NCI-H1694 treated with DMSO at 0.1 percent for 48 hours (cell line): ENCODE measurements at regions not wholly inside any gene's neighbourhood (a gene's known extent, or its start where the extent isn't known, plus 50 kb on each side); places are given as distances from the start of the nearest gene placed in this dataset.

Experiments
- DNase-seq: peaks from one replicate; lab custom pipeline; 2025; lab: John Stamatoyannopoulos, UW

DNA sequence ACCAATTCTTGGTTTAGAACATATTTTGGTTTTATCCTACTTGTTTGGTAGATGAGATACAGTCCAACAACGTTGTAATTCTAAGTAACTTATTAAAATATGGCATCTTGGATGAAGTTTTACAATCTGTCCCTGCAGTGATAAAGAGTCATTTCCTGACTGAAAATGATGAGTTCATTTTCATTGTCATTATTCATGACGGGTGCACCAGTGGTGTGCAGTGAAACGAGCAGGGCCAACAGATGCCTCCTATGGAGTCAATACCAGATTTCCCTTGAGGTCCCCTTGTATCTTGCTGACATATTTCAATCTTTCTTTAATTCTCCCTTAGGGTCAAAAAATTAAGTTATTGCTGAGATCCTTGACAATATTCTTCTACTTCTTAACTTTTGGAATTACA lies 438.5 kb downstream of the LRIG3 start:
- DNase-seq, result no peak

DNA sequence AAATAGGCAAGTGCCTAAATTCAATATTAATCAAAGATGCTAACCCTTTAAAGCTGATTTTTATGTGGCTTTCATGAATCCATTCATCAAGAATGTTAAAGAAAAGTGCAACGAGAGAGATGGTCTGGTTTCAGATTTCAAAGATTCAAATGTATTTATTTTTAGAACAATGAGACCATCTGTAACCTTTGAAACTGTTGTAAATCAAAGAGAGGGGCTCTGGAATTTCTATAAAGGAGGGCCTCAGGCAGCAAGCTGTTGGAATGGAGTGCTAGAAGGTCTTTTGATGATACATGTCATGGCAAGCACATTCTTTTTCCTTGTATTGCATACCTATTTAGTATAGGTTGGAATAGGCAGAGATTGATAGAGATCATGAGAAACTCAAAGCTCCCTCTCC lies 433.0 kb downstream of the LRIG3 start:
- DNase-seq, result no peak

DNA sequence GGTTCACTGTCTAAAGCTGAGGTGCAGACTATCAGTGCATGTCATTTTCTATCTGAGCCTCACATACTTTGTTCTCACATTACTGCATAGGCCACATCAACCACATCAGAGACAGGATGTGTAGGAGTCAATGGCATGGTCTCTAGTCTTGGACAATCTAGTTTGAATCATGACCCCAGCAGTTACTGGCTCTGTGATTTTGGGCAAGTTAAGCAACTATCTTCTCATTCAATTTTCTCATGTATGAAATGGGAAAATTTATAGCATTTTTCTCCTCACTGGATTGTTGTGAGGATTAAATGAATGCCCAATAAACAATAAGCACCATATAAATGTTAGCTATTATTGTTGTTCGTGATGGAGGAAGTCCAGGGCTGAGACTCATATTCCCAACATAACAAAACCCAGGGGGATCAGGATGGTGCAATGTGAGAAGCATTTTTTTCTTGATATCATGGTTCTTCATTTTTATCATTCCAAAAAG lies 432.6 kb downstream of the LRIG3 start:
- DNase-seq, result no peak

DNA sequence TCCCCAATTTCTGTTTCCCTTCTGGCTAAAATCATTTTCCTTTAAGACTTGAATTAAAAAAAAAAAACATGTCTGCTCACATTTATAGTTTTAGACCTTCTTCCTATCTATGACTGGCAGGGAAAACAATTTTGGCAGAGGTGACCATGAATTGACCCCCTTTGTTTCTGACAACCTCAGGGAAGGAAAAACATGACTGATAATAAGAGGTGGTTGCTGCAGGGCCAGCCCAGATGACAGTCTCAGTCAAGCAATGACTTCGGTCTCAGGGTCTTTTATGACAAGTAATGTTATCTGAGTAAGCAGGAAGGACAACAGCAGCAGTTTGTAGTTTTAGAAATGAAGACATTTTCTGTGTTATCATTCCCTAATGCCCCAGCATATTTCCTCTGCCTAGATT lies 430.9 kb downstream of the LRIG3 start:
- no peak for DNase-seq

DNA sequence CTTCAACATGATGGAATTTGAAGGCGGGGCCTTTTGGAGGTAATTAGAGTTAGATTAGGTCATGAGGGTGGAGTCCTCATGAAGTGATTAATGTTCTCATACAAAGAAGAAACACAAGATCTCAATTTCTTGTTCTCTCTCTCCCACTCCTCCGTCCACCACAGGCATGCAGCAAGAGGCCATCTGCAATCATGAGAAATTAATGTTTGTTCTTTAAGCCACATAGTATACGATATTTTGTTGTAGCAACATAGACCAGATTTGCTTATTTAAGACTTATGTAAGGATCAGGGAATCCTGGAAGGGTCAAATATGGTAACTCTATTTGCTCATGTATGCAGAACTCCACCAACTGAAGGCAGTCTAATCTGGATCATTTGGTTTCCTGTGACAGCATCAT lies 429.0 kb downstream of the LRIG3 start:
- DNase-seq, result no peak

DNA sequence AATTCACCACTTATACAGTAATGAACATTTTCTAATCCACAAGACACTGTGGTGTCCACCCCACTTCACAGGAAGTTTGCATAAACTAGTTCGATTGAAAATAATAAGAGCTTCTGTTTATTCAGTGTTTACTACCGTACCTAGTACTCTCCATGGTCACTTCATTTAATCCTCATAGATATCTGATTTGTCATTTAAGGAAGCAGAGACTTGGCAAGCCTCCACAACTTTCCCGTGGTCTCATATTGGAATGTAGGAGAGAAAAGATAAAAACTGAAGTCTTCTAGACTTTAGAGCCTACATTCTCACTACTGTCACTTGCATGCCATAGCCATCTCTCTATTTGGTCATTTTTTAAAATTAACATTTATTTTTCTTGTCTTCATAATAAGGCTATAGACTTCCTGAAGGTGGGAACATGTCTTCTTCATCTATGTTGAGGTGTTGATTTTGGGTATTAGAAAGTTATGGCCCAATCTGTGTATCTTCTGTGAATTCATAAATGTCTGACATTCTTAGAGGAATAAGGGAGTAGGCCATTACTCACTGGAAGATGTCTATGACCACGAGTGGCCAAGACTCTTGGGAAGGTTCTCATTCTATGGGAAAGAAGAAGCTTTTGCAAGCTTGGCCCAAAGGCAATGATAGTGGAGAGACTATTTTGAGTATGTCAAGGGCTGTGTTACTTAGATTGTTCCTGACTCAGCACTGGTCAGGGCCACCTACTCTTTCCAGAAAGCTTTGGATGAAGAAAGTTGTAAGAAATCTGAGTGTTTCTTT lies 423.7 kb downstream of the LRIG3 start:
- no peak for DNase-seq

DNA sequence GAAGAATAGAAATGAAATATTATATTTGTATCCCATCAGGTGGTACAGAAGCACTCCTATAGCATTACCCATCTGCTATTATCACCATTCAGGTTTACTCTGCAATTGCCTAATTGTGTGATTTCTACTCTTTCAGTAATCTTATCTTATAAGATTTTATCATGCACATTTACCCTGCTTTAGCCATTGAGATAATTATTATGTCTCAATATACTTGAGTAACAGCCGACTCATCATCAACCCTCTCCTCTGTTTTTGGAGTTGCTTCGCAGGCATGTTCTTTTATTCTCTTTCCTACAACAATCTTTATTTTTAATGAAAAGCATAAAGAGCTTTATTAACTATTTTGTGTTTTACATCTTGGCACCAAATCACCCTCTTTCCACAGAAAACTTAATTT lies 419.9 kb downstream of the LRIG3 start:
- no peak for DNase-seq

DNA sequence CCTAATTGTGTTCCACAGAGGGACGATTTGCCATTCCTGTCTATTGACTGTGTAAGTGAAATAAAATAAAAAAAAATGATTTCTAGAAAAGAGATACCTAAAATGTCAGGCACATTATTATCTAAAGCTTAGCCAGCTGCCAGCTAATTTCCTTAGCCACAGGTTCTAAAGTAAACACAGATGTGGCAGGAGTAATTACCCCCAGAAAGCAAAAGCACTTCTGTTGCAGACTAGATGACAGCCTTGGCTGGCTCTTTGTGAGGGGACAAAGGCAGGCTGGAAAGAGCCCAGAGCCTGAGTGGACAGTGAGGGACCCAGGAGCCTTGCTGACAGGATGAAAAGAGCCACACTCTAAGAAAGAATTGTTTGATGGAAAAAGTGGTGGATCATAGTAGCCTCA lies 418.1 kb downstream of the LRIG3 start:
- DNase-seq, result peak; percentile 84

DNA sequence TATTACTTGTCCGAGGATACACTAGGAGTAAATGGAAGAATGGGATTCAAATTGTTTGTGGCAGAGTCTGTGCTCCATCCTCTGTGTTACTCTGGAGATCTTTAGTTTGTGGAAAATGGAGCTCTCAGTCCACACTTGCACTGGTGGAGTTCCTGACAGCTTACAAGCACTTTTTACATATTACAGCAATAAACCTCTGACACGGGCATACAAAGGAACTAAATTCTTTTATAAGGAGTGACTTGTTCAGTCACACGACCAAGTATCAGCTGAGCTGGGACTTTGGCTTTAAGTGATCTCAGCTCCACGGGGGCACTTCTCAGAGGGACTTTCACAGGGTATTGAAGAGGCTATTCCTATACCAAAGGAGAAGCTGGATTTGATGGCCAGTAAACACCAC lies 417.5 kb downstream of the LRIG3 start:
- no peak for DNase-seq

DNA sequence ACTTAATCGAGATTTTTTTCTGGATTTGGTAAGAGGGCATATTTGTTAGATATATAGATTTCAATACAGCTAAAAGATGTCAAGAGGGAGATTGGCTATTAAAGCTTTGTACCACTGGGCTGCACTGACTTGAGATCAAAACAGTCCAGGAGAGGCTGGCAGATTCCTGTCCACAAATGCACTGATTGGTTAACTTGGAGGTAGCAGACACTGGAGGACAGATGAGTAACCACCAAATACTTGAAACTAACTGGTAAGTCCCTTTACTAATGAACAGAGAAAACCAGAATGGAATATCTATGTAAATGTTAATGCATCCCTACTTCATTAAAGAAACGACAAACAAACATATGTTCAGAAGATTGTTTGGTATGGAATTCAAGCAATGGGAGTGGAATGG lies 416.6 kb downstream of the LRIG3 start:
- no peak for DNase-seq

DNA sequence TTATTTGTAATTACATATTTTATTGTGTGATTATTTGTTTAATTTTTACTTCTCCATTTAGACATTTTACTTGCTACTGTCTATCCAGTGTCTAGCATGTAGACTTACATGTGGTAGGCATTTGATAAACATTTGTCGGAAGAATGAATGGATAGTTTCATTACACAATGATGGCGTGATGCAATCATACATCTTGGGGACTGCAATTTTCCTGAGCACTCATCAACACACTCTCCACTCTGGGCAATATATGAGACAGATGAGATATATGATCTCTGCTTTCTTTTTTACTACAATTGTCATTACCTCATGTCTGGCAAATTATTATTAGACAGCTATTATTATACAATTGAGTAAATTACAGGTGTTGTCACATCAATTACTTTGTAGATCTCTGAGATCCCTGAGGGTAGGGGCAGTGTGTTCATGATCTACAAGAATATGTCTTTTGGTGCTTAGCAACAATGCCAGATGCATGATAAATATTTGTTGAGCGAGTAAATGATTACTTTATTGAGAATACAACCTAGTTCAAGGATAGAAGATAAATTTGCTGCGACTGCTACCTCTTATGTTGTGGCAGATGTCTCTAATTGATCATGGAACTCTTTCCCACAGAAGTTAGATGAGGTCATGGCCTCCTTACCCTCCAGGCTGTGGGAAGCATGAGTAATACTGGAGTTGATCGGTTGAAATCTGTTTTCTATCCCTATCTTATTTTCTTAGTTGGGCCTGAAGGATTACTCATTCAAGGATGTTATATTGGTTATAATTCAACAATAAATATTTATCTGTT lies 416.0 kb downstream of the LRIG3 start:
- DNase-seq, result peak; percentile 27

DNA sequence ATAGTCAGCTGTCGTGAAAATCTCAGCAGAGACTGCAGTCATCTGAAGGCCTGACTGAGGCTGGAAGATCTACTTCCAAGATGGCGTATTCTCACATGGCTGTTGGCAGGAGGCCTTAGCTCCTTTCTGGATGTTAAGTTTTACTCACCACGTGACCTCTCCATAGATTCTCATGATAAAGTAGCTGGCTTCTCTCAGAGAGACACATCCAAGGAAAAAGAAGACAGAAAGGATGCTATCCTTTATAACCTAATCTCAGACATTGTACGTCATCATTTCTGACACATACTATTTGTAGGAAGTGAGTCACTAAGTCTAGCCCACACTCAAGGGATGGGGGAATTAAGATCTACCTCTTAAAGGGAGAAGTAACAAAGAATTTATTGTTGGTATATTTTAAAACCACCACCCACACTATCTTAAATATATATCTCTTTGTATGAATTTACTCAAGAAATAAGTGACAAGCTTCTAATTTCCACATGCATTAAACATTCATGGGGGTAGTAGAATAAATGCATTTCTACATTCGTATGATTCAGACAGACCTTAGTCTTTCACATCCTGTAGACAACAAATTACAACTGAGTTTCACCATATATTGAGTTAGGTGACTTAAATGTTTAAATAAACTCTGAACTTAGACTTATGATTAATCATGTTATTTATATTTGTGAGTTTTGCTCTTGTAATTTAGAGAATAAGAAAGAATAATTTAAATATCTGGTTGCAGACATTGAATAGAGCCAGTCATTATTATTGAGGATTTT lies 411.0 kb downstream of the LRIG3 start:
- DNase-seq, result no peak

DNA sequence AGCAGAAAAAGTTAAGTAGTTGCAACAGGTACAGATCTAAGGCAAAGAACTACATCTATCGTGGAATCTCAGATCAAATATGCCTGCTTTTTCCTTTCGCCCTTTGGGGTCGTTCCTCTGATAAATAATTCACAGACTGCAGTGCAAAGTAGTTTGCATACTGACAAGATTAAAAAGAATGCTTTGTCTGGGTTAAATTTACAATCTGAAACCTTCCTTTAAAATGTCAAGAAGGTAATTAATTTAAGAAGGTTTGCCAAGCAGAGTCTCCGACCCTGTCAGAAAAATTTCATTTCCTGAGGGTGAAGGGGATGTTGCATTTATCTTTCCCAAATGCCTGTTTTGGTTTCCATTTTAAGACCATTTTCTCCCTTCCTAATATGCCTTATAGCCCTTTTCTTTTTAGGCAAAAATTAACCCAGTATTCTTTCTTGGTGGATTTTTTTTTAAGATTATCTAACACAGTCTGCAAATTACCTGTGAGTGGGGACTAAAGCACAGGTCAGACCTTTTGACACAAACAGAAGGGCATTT lies 406.9 kb downstream of the LRIG3 start:
- no peak for DNase-seq

DNA sequence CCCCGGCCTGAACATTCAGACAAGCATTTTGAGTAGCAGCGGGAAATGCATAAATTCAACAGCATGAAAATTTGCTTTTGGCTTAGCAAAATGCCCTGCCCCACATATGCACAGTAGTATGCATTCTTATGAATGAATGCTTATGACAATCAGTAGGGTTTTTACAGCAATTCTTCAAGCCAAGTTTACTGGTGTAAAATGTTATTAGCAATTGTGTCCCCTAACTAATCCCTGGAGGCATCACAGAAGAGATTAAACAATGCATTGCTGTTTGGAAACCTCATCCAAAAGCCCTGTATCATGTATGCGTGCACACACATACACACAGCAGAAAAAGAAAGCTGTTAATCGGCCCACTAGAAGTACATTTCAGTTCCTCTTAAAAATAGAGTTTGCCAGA lies 406.5 kb downstream of the LRIG3 start:
- DNase-seq, result no peak

DNA sequence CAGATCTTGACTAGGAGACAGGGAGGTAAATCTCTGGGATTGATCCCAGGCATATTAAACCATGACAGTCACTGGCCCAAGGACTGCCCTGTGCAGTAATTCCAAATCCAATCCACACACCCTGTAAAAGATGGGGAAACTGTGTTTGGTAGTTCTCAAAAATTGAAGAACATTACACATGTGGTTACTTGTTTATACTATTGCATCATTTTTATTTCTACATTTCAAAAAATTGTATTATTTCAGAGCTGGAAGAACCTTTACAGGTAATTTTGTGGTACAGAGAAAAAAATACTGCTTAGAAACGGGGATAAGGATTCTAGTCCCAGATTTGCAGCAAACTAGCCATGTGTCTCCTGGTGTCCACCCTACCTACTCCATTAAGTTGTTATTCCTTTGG lies 400.5 kb downstream of the LRIG3 start:
- no peak for DNase-seq

DNA sequence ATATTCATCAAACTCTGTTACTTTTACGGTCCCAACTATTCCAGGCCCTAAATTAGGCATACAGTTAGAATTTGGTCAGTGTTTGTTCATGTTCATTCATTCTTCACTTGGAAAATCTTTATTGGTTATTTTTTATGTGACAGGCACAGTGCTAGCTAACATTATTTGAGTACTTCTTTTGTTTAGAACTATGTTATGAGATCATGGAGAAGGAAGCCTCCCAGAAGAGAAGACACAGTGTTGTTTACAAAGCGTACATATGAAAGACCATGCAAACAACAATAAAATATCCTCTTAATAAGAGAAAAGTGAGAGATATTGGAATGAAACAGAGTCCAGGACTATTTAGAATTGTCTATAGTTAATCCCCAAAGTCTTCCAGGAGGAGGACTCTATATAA lies 399.2 kb downstream of the LRIG3 start:
- no peak for DNase-seq

DNA sequence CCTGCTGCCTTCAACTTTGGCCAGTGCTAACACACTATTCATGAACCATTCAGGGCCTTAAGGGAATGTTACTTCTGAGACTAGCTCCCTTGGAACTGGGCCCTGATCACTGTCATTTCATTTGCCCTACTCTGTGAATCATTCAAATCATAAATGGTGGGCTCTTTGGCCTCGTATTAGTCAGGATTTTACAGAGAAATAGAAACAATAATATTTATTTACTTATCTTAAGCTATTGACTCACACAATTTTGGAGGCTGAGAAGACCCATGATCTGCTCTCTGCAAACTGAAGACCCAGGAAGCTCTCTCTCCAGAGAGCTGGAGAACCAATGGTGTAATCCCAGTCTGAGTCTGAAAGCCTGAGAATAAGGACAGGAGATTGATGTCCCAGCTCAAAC lies 398.5 kb downstream of the LRIG3 start:
- no peak for DNase-seq

DNA sequence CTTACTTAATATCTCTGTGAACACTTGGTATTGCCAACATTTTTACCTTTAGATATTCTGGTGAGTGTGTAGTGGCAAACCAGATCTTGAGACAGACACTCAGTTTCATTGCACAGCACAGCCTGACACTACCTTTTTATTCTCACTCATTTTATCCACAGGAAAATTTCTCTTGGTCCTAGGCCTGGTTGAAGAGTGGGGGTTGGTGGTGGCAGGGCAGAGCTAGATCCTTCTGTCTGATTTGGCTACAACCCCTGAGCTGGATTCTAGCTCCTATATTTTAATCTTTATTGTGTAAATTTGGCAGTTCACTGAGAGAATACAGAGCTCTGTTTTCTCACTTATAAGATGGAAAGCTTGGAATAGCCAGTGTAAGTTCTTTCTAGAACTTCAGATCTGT lies 396.9 kb downstream of the LRIG3 start:
- no peak for DNase-seq

DNA sequence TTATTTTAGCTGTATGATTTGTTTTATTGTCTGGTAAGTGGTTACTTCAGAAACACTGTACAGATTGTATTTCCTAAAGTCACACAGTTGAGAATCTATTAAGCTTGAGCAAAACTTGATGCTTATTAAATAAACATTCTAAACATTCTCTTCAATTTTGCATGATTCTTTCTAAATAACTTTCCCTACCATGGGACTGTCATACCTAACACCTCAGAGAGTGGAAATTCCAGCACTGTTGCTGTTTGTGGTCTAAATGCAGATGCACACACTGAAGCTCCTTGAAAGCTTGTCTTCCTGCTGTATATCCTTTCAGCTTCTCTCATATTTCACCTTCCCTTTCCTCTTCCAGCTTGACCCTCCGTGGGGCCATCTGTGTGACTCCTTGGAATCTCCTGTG lies 392.0 kb downstream of the LRIG3 start:
- no peak for DNase-seq

DNA sequence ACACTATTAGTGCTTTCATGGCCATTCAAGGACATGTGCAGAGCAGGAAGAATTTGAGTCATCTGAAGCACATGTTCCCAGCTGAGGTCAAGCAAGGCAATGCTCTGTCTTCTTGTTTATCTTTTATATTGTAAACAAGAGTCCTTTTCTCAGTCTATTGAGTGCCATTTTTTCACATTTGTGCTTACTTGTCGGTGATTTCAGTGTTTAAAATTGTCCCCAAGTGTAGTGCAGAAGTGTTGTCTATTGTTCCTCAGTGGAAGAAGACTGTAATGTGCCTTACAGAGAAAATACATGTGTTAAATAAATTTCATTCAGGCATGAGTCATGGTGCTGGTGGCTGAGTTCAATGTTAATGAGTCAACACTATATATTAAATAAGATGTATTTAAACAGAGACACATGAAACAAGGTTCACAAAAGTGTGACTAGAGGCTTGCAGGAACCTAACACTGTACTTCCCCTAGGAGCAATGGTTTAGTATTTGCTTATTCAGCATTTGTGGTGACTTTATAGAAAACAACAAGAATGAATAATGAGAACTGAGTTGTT lies 391.1 kb downstream of the LRIG3 start:
- no peak for DNase-seq

DNA sequence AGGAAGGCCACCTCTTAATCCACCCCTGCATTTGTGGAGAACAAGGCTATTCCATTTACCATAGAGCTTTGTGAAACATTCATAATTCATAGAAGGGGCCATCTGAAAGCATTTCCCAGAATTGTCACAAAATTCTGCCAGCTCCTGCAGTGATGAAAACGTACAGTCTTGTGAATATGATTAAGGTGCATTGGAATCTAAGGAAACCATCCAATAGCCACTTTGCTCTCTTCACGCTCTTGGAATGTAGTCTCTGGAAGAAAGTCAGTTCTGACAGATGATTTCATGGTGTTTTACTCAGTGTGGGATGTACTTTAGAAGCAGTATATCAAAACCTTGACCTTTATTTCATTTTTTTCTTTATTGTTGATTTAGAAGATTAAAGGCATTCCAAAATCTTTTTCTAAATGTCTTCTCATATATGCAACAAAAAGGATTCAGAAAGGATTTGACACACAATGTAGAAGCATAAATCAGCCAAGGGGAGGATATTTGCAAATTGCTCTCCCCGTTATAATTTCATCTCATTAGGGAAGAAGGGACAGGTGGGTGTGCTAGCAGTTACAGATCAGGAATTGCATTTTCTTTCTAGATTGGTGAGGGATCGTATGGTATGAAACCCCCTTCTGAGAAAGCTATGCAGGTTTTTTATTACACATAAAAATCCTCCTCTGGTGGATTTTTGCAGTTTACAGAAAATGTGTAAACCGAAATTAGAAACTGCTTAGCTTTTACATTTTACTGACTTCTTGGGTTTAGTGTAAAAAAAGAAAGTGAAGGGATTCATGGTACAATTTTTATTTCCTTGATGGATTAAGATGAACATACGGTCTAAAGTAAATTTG lies 390.2 kb downstream of the LRIG3 start:
- DNase-seq, result no peak
